Activated CD4-positive, alpha-beta T cell treated with anti-CD3 and anti-CD28 coated beads, Interleukin-2, amount 50 U/mL, for 1 hour (primary cell): ENCODE measurements at regions not wholly inside any gene's neighbourhood (a gene's known extent, or its start where the extent isn't known, plus 50 kb on each side); places are given as distances from the start of the nearest gene placed in this dataset.
"Not testable (repeated sequence)": the region's sequence is repeated elsewhere in the genome, so short reads cannot be mapped to it uniquely, and the experiment has no call there.

ENCODE experiments used
- DNase-seq: peaks from one replicate; pipeline ENCODE4 v3.0.0-alpha.2; 2020

- DNase-seq, result not testable (repeated sequence)
Measured at GRCh38 chr15:21018176-21018575, 152.1 kb upstream of the POTEB2 start.

DNA sequence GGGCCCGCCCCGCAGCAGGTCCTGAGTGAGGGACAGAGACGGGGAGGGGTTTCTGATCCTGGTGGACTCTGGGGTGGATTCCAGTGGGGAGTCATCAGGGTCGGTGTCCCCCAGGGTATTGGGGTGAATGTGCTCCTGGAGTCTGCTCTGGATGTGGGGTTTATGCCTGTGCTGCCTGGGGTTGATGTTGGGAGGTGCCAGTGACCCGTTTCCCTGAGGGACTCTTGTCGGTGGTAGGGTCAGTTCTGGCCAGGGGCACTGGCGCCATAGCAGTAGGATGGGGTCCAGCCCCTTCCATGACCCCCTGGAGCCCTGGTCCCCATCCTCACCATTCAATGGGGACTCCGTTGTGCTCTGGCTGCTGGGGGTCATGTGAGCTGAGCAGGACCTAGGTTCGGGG lies 151.2 kb upstream of the POTEB2 start:
- DNase-seq, result not testable (repeated sequence)

- DNase-seq, result not testable (repeated sequence)
Measured at GRCh38 chr15:21016589-21016988, 150.5 kb upstream of the POTEB2 start.

DNA sequence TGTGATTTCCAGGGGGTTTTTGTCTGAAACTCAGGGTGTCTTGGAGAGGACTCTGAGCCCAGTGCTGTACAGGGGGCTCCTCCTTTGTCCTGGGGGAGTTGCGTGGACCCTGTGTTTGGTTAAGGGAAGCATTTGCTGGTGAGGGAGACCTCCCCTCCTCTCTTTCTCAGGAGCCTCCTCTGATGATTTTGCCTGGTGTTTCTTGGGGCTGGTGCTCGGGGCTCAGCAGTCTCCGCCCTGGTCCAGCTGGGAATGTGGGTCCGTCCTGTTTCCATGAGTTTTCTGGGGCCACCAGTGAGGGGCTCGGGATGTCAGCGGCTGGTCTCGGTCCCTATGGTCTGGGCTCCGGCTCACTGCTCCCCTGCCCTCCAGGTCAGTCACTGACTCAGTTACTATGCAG lies 149.1 kb upstream of the POTEB2 start:
- DNase-seq, result not testable (repeated sequence)

DNA sequence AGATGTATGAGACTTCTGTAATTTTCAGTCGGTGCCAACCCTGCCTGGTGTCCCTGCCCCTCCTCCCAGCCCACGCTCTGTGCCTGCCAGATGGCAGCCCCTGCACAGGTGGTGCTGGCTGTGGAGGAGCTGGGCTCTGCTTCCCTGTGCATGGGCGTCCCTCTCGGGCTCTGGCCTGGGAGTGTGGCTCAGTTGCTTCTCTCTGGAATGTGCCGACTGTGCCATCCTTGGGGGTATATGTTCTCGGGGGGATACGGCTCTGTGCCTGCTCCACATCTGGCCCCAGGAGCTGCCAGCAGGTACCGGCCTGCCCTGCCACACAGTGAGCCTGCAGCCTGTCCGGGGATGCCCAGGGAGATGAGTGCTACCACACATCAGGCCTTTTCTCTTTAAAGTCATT lies 147.2 kb upstream of the POTEB2 start:
- DNase-seq, result not testable (repeated sequence)

- not testable (repeated sequence) for DNase-seq
Measured at GRCh38 chr15:21009651-21010050, 143.5 kb upstream of the POTEB2 start.

DNA sequence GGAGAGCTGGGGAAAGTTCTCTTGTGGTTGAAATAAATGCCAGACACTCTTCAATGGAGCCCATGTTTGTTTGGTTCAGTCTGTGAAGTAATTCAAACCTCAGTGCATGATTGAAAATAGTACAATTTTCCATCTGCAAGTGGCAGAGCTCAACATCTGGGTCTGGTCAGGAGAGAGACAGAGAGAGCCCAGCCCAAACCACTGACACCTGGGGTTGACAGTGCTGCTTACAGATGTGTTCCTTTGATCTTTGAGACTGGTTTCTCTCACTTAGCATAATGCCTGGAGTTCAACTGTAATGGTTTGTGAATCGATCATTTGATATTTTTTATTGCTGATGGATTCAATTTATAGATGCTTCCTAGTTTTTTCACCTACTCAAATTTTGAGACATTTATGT lies 137.3 kb upstream of the POTEB2 start:
- DNase-seq, result not testable (repeated sequence)

GRCh38 chr15:21001950-21002349 lies 135.8 kb upstream of the POTEB2 start:
- not testable (repeated sequence) for DNase-seq

DNA sequence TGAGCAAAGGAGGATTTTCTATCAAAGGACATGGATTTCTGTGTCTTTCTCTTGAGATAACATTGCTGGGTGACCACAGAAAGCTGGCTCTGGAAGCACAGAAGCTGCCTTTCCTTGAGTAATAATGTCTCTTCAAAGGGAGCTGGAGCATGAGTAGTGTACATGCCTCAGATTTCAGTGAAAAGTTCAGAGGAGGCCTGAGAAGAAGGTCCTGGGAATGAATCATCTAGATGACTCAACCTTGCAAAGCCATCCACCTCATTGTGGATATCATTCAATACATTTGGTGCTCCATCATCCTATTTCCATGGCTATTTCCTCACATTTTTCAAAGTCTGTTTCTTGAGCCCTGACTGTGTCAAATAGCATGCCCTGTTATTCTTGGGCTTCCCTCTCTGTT lies 125.6 kb upstream of the POTEB2 start:
- DNase-seq, result not testable (repeated sequence)

DNA sequence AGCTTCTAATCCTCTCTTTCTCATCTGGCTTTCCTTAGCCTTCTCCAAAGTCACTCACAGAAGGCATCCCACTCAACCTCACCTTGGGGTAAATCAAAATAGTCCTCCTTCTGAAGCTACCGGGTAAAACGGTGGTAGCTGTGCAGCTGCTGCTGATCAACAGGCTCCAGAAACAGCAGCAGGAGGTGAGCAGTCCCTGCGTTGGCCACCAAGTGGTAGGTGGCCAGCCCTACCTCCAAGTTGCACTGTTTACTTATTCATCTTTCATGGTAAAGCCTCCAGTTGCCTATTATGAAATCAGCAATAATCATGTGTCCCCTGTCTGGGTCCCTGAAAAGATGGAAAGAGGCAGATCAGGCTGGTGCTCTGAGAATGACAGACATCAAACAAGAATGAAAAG lies 125.1 kb upstream of the POTEB2 start:
- not testable (repeated sequence) for DNase-seq

GRCh38 chr15:20986775-20987174 lies 120.7 kb upstream of the POTEB2 start:
- not testable (repeated sequence) for DNase-seq

- DNase-seq, result not testable (repeated sequence)
Measured at GRCh38 chr15:20978057-20978456, 111.9 kb upstream of the POTEB2 start.

DNA sequence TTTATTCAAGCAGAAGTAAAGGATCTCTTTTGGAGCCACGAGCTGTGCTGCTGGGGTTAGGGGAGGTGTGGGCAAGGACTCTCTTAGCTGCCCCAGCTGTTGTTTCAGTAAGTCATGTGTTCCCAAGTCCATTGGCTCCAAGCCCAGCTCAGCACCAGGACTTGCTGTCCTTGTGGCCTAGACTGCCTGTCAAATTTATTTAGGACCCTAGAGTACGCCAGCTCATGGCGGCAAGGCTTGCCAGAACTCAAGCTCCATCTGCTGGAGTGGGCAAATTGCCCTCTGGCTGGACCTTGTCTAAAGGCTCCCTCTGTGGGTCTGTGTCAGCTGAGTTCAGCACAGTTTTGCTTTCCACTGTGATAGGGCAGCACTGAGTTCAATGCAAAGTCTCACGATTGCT lies 106.6 kb upstream of the POTEB2 start:
- DNase-seq, result not testable (repeated sequence)

DNA sequence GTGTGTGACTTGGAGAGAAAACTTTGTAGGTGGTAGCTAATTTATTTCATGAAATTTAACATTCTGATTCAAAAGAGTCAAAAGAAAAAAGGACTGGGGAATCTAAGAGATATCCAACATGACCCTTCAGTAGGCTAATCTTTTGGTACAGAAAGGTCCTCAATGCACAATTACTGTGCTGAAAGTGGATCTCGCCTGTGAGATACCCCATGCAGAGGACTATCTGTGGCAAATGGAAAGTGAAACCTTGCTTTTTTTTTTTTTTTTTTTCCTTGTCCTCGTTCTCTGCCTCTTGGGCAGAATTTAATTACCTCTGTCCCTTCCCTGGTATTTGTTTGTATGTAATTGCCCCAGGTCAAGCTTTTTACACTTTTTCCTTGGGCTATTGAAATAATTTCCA lies 93.2 kb upstream of the POTEB2 start:
- not testable (repeated sequence) for DNase-seq

- DNase-seq, result not testable (repeated sequence)
Measured at GRCh38 chr15:20929322-20929721, 63.2 kb upstream of the POTEB2 start.
